Spleen (tissue), 11 donors: ENCODE measurements at regions not wholly inside any gene's neighbourhood (a gene's known extent, or its start where the extent isn't known, plus 50 kb on each side); places are given as distances from the start of the nearest gene placed in this dataset.

Experiments
- DNase-seq: peaks from one replicate; pipeline ENCODE4 v3.0.0-alpha.2; 2020
- H3K27ac ChIP-seq, 8 donors: fragments of 200-600 bp; sonication (generic) in 7 of 8; 1 replicate in 4 of 8; 2 replicates in 4 of 8; pipeline versions ENCODE4 v1.5.0 to v1.8.0; 2016 to 2021; ENCODE audit warnings: inconsistent platforms in 4 of 8, mild to moderate bottlenecking in 4 of 8, moderate library complexity in 1 of 8
- H3K27me3 ChIP-seq, 7 donors: fragments of 200-600 bp; sonication (generic) in 6 of 7; replicated peaks in 1 of 7; 1 replicate in 4 of 7; 2 replicates in 3 of 7; pipeline versions ENCODE4 v1.5.0 to v1.8.0; 2016 to 2021; ENCODE audit warnings: inconsistent platforms in 3 of 7, mild to moderate bottlenecking in 1 of 7
- H3K36me3 ChIP-seq, 6 donors: fragments of 200-600 bp; sonication (generic) in 5 of 6; 1 replicate in 4 of 6; 2 replicates in 2 of 6; pipeline versions ENCODE4 v1.5.0 to v1.8.0; 2016 to 2021; ENCODE audit warnings: inconsistent platforms in 2 of 6
- H3K4me1 ChIP-seq, 6 donors: fragments of 200-600 bp; sonication (generic) in 5 of 6; 1 replicate in 3 of 6; 2 replicates in 3 of 6; pipeline versions ENCODE4 v1.5.0 to v1.8.0; 2016 to 2021; ENCODE audit warnings: inconsistent platforms in 3 of 6
- H3K4me3 ChIP-seq, 8 donors: fragments of 200-600 bp; sonication (generic) in 7 of 8; 1 replicate in 4 of 8; 2 replicates in 4 of 8; pipeline versions ENCODE4 v1.5.0 to v1.8.0; 2016 to 2021; ENCODE audit warnings: inconsistent platforms in 4 of 8, mild to moderate bottlenecking in 4 of 8, moderate library complexity in 2 of 8
- H3K9me3 ChIP-seq, 8 donors: fragments of 200-600 bp; sonication (generic) in 7 of 8; 1 replicate in 4 of 8; 2 replicates in 4 of 8; pipeline versions ENCODE4 v1.5.0 to v1.8.0; 2016 to 2021; ENCODE audit warnings: inconsistent platforms in 4 of 8
- CTCF ChIP-seq, 11 experiments: fragments of 200-600 bp in 7 of 11; fragments of 450-650 bp in 4 of 11; sonication (generic) in 4 of 11; IDR thresholded peaks in 8 of 11; conservative IDR thresholded peaks in 3 of 11; 1 replicate in 7 of 11; 2 replicates in 4 of 11; pipeline versions ENCODE4 v1.4.0 to v1.8.0; 2016 to 2021; ENCODE audit warnings: antibody characterized with exemption in 11 of 11, inconsistent platforms in 4 of 11, mild to moderate bottlenecking in 1 of 11
- POLR2A ChIP-seq, 3 donors: fragments of 450-650 bp; IDR thresholded peaks; one replicate each; pipeline ENCODE4 v1.5.1; 2017; ENCODE audit warnings: antibody characterized with exemption in 3 of 3, mild to moderate bottlenecking in 1 of 3
- POLR2AphosphoS5 ChIP-seq, 3 donors: sonication (generic); formaldehyde crosslinking; IDR thresholded peaks; one replicate each; pipeline ENCODE4 v1.5.1; 2017; ENCODE audit warnings: antibody characterized with exemption in 3 of 3
- WGBS, 5 donors: extraction: QIAGEN DNeasy Blood & Tissue Kit in 3 of 5; methylation state at CpG; one replicate each; pipeline versions ENCODE4 v1.1.5 to v1.1.7; 2013 to 2018; 5-methylcytosine and 5-hydroxymethylcytosine counted together
- intact Hi-C: fragments of 100-400 bp; cut with DNase I; formaldehyde crosslinking; loops from one replicate; pipeline ENCODE4 v1.15.0; 2023; ENCODE audit warnings: low total_unique reads
- donor health status: healthy with polysubstance abuse.
- donor health status: DM: no; HTN: no; CAD: no; lungs with moderate emphysema.
- donor health status: DM: no; HTN: no; CAD: no.
- donor health status: Bipolar disorder and iron deficiency.
- donor health status: healthy.
- donor health status: DM: no; HTN: no; CAD: no.
- donor health status: DM: yes; HTN: yes; CAD: no.

GRCh38 chr10:28754930-28755718 is 77.8 kb downstream of the BAMBI start:
- Histone ChIP-seq H3K36me3 (no peaks in the 10 kb centered on the region), H3K4me1 (no peaks in the 10 kb centered on the region), H3K27ac (no peak overlapping the region), H3K4me3 (no peak overlapping the region), H3K9me3 (peaks cover 0 to 14% (median 4%) of the 10 kb centered on the region in 8 donors), H3K27me3 (peaks cover 0 to 10% (median 0%) of the 10 kb centered on the region in 7 donors)
- 50 to 88% (median 74%) methylated on average over 3 of the region's 3 CpGs for WGBS, 5 donors
- intact Hi-C loops, result no loop called here
- no peak for DNase-seq
- TF ChIP-seq CTCF (IDR thresholded peaks at IDR 0.05 in 8 of 11, conservative IDR thresholded peaks at IDR 0.05 in 3 of 11), result no peak
- no peak for TF ChIP-seq POLR2AphosphoS5 (IDR thresholded peaks at IDR 0.05)
- TF ChIP-seq POLR2A (IDR thresholded peaks at IDR 0.05), result no peak

GRCh38 chr10:28761084-28761846 is 83.9 kb downstream of the BAMBI start:
- TF ChIP-seq POLR2A (IDR thresholded peaks at IDR 0.05) (no peak), CTCF (IDR thresholded peaks at IDR 0.05 in 8 of 11, conservative IDR thresholded peaks at IDR 0.05 in 3 of 11) (no peak), POLR2AphosphoS5 (IDR thresholded peaks at IDR 0.05) (no peak)
- H3K9me3 ChIP-seq, result no peaks in the 10 kb centered on the region
- WGBS, 5 donors, result 61 to 73% (median 70%) methylated on average over 5 of the region's 5 CpGs
- peaks cover 0 to 10% (median 0%) of the 10 kb centered on the region in 7 donors for H3K27me3 ChIP-seq
- no peak overlapping the region for H3K4me3 ChIP-seq
- intact Hi-C loops, result no loop called here
- H3K4me1 ChIP-seq, result no peaks in the 10 kb centered on the region
- H3K36me3 ChIP-seq, result no peaks in the 10 kb centered on the region
- no peak for DNase-seq
- no peak overlapping the region for H3K27ac ChIP-seq

- no peaks in the 10 kb centered on the region for H3K4me1 ChIP-seq
- peaks cover 0 to 10% (median 0%) of the 10 kb centered on the region in 7 donors for H3K27me3 ChIP-seq
- DNase-seq, result no peak
- 75 to 88% (median 81%) methylated on average over 7 of the region's 7 CpGs for WGBS, 5 donors
- intact Hi-C loops, result no loop called here
- H3K27ac ChIP-seq, result no peak overlapping the region
- H3K36me3 ChIP-seq, result no peaks in the 10 kb centered on the region
- H3K4me3 ChIP-seq, result no peak overlapping the region
- no peaks in the 10 kb centered on the region for H3K9me3 ChIP-seq
- TF ChIP-seq POLR2A (IDR thresholded peaks at IDR 0.05) (no peak), CTCF (IDR thresholded peaks at IDR 0.05 in 8 of 11, conservative IDR thresholded peaks at IDR 0.05 in 3 of 11) (no peak), POLR2AphosphoS5 (IDR thresholded peaks at IDR 0.05) (no peak)
Observed at GRCh38 chr10:28763471-28764170, 86.3 kb downstream of the BAMBI start.
